PC-9 (cell line): ENCODE measurements at regions not wholly inside any gene's neighbourhood (a gene's known extent, or its start where the extent isn't known, plus 50 kb on each side); places are given as distances from the start of the nearest gene placed in this dataset.

Experiments used
- EZH2 ChIP-seq: fragments of 200-600 bp; sonication (generic); IDR thresholded peaks from 2 replicates; pipeline ENCODE4 v1.8.0; 2017; ENCODE audit warnings: antibody characterized with exemption, low read depth
- TF ChIP-seq, protein P1 (sequence below): fragments of 200-600 bp; sonication (generic); conservative IDR thresholded peaks from 2 replicates; pipeline ENCODE4 v1.6.1; 2017; ENCODE audit warnings: mixed run types, antibody characterized with exemption, mild to moderate bottlenecking, moderate library complexity

DNA sequence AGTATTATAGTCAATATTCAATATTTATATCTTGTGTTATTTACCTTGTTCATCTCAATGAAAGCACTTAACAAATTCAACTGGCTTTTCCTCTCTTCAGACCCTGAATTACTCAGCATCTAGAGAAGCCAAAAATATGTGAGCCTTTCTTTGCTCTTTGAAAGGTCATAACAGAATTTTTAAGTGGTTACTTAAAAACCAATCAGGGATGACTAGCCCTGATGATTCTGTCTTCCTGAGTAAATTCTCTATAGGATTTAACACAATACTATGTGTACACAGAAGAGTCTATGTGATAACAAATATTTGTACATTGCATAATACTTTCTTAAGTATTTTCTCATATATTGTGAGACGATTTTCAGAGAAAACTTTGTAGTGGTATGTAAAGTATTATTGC lies 546.3 kb downstream of the MAT2B start:
- TF ChIP-seq, protein P1, sequence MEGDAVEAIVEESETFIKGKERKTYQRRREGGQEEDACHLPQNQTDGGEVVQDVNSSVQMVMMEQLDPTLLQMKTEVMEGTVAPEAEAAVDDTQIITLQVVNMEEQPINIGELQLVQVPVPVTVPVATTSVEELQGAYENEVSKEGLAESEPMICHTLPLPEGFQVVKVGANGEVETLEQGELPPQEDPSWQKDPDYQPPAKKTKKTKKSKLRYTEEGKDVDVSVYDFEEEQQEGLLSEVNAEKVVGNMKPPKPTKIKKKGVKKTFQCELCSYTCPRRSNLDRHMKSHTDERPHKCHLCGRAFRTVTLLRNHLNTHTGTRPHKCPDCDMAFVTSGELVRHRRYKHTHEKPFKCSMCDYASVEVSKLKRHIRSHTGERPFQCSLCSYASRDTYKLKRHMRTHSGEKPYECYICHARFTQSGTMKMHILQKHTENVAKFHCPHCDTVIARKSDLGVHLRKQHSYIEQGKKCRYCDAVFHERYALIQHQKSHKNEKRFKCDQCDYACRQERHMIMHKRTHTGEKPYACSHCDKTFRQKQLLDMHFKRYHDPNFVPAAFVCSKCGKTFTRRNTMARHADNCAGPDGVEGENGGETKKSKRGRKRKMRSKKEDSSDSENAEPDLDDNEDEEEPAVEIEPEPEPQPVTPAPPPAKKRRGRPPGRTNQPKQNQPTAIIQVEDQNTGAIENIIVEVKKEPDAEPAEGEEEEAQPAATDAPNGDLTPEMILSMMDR: no peak
- no peak for TF ChIP-seq EZH2
